ENCODE measurements at regions not wholly inside any gene's neighbourhood (a gene's known extent, or its start where the extent isn't known, plus 50 kb on each side); places are given as distances from the start of the nearest gene placed in this dataset.

GRCh38 chr1:30123036-30123435 lies 600.3 kb downstream of the MATN1 start:
- Histone ChIP-seq H3K36me3 (ENCODE audit: insufficient read depth, low read length) (no peaks in the 10 kb centered on the region), H3K79me2 (replicated peaks; ENCODE audit: insufficient read depth, low read length) (no peaks in the 10 kb centered on the region), H3F3A (ENCODE audit: insufficient read depth, low read length, poor library complexity, severe bottlenecking) (no peaks in the 10 kb centered on the region), H2AFZ (ENCODE audit: low read depth, low read length) (no peak overlapping the region), H3K4me2 (ENCODE audit: low read length) (no peak overlapping the region), H3K27ac (ENCODE audit: low read length) (no peak overlapping the region), H3K9ac (ENCODE audit: low read length) (no peak overlapping the region), H4K20me1 (ENCODE audit: insufficient read depth) (no peaks in the 10 kb centered on the region), H3K27me3 (ENCODE audit: insufficient read depth, low read depth, low read length) (no peaks in the 10 kb centered on the region), H3K9me3 (ENCODE audit: low read length) (no peaks in the 10 kb centered on the region), H3K4me3 (ENCODE audit: low read length) (no peak overlapping the region), H3K9me2 (ENCODE audit: insufficient read depth, low read length) (no peaks in the 10 kb centered on the region)
- TF ChIP-seq, protein P1, sequence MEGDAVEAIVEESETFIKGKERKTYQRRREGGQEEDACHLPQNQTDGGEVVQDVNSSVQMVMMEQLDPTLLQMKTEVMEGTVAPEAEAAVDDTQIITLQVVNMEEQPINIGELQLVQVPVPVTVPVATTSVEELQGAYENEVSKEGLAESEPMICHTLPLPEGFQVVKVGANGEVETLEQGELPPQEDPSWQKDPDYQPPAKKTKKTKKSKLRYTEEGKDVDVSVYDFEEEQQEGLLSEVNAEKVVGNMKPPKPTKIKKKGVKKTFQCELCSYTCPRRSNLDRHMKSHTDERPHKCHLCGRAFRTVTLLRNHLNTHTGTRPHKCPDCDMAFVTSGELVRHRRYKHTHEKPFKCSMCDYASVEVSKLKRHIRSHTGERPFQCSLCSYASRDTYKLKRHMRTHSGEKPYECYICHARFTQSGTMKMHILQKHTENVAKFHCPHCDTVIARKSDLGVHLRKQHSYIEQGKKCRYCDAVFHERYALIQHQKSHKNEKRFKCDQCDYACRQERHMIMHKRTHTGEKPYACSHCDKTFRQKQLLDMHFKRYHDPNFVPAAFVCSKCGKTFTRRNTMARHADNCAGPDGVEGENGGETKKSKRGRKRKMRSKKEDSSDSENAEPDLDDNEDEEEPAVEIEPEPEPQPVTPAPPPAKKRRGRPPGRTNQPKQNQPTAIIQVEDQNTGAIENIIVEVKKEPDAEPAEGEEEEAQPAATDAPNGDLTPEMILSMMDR (IDR thresholded peaks at IDR 0.05; ENCODE audit: poor library complexity, severe bottlenecking) = no peak
- TF ChIP-seq RAD21 (conservative IDR thresholded peaks at IDR 0.05) (no peak), POLR2AphosphoS5 (IDR thresholded peaks at IDR 0.05) (no peak), EP300 (conservative IDR thresholded peaks at IDR 0.05; ENCODE audit: poor library complexity, severe bottlenecking) (no peak), EZH2 (IDR thresholded peaks at IDR 0.05; ENCODE audit: borderline replicate concordance, insufficient read depth, low read length, poor library complexity, severe bottlenecking) (no peak), SMC3 (conservative IDR thresholded peaks at IDR 0.05; ENCODE audit: poor library complexity) (no peak), TAF1 (IDR thresholded peaks at IDR 0.05; ENCODE audit: low read depth) (no peak), MXI1 (conservative IDR thresholded peaks at IDR 0.05; ENCODE audit: poor library complexity, severe bottlenecking) (no peak)
- TF ChIP-seq, protein P2, sequence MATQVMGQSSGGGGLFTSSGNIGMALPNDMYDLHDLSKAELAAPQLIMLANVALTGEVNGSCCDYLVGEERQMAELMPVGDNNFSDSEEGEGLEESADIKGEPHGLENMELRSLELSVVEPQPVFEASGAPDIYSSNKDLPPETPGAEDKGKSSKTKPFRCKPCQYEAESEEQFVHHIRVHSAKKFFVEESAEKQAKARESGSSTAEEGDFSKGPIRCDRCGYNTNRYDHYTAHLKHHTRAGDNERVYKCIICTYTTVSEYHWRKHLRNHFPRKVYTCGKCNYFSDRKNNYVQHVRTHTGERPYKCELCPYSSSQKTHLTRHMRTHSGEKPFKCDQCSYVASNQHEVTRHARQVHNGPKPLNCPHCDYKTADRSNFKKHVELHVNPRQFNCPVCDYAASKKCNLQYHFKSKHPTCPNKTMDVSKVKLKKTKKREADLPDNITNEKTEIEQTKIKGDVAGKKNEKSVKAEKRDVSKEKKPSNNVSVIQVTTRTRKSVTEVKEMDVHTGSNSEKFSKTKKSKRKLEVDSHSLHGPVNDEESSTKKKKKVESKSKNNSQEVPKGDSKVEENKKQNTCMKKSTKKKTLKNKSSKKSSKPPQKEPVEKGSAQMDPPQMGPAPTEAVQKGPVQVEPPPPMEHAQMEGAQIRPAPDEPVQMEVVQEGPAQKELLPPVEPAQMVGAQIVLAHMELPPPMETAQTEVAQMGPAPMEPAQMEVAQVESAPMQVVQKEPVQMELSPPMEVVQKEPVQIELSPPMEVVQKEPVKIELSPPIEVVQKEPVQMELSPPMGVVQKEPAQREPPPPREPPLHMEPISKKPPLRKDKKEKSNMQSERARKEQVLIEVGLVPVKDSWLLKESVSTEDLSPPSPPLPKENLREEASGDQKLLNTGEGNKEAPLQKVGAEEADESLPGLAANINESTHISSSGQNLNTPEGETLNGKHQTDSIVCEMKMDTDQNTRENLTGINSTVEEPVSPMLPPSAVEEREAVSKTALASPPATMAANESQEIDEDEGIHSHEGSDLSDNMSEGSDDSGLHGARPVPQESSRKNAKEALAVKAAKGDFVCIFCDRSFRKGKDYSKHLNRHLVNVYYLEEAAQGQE (IDR thresholded peaks at IDR 0.05; ENCODE audit: borderline replicate concordance) = no peak

DNA sequence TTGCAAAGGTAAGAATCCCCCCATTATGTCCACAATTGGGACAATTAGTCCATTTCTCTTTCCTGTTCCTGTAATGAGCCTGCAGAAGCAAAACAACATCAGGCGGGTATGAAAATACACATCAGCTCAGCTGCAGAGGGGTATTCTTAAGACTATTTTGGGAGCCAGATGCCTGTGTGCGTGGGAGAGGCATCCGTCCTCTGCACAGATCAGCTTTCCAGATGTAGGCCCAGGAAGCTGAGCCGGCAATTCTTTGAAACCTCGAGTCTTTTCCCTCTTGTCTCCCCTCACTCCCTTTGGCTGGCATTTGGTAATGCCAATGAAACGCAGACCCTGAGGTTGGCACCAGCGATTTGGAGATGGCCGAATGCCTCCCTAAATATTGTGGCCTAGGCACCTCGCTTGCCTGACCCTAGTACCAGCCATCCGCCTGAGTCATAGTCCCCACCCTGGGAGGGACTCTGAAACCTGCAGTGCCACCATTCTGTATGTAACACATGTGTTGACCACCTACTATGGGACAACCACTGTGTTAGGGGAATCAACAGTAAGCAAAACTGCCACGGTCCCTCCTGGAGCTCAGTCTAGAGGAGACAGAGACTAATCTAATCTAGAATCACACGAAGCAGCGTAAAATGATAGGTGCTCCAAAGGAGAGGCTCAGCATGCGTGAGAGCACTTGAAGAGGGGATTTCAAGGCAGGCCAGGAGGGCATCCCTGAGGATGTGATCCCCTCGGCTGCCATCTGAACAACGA lies 603.0 kb downstream of the MATN1 start:
- Histone ChIP-seq H3K36me3 (ENCODE audit: insufficient read depth, low read length) (no peaks in the 10 kb centered on the region), H3K9me2 (ENCODE audit: insufficient read depth, low read length) (no peaks in the 10 kb centered on the region), H3K9ac (ENCODE audit: low read length) (no peak overlapping the region), H3K79me2 (replicated peaks; ENCODE audit: insufficient read depth, low read length) (no peaks in the 10 kb centered on the region), H3K4me3 (ENCODE audit: low read length) (no peak overlapping the region), H3K27ac (ENCODE audit: low read length) (no peak overlapping the region), H3F3A (ENCODE audit: insufficient read depth, low read length, poor library complexity, severe bottlenecking) (no peaks in the 10 kb centered on the region), H3K27me3 (ENCODE audit: insufficient read depth, low read depth, low read length) (no peaks in the 10 kb centered on the region), H3K9me3 (ENCODE audit: low read length) (no peaks in the 10 kb centered on the region), H4K20me1 (ENCODE audit: insufficient read depth) (no peaks in the 10 kb centered on the region), H2AFZ (ENCODE audit: low read depth, low read length) (no peak overlapping the region), H3K4me2 (ENCODE audit: low read length) (no peak overlapping the region)
- TF ChIP-seq EZH2 (IDR thresholded peaks at IDR 0.05; ENCODE audit: borderline replicate concordance, insufficient read depth, low read length, poor library complexity, severe bottlenecking) = no peak
- TF ChIP-seq, protein P1 (IDR thresholded peaks at IDR 0.05; ENCODE audit: poor library complexity, severe bottlenecking) = no peak
- no peak for TF ChIP-seq MXI1 (conservative IDR thresholded peaks at IDR 0.05; ENCODE audit: poor library complexity, severe bottlenecking)
- TF ChIP-seq TAF1 (IDR thresholded peaks at IDR 0.05; ENCODE audit: low read depth) = no peak
- TF ChIP-seq SMC3 (conservative IDR thresholded peaks at IDR 0.05; ENCODE audit: poor library complexity) = no peak
- TF ChIP-seq, protein P2 (IDR thresholded peaks at IDR 0.05; ENCODE audit: borderline replicate concordance) = no peak
- no peak for TF ChIP-seq POLR2AphosphoS5 (IDR thresholded peaks at IDR 0.05)
- TF ChIP-seq RAD21 (conservative IDR thresholded peaks at IDR 0.05) = no peak
- no peak for TF ChIP-seq EP300 (conservative IDR thresholded peaks at IDR 0.05; ENCODE audit: poor library complexity, severe bottlenecking)

Measured in neural cell (in vitro differentiated cells).